OCI-LY1 (cell line): ENCODE measurements at regions not wholly inside any gene's neighbourhood (a gene's known extent, or its start where the extent isn't known, plus 50 kb on each side); places are given as distances from the start of the nearest gene placed in this dataset.
"Not testable (repeated sequence)": the region's sequence is repeated elsewhere in the genome, so short reads cannot be mapped to it uniquely, and the experiment has no call there.

Source experiments
- H2AFZ ChIP-seq: fragments of 200-600 bp; sonication (generic), shearing (Covaris generic); 2 replicates; pipeline ENCODE4 v1.6.0; 2014; ENCODE audit warnings: antibody characterized with exemption, mild to moderate bottlenecking, low read length
- H3F3A ChIP-seq: fragments of 200-600 bp; sonication (generic), shearing (Covaris generic); 2 replicates; pipeline ENCODE4 v1.6.0; 2014; ENCODE audit warnings: mild to moderate bottlenecking, antibody characterized with exemption, low read length, moderate library complexity; ENCODE audit not compliant: insufficient read depth
- H3K27ac ChIP-seq: fragments of 200-600 bp; sonication (generic); 2 replicates; pipeline ENCODE4 v1.5.1; 2014; ENCODE audit warnings: low read length, mixed run types, mild to moderate bottlenecking, low read depth; ENCODE audit not compliant: poor library complexity, severe bottlenecking
- H3K27me3 ChIP-seq: fragments of 200-600 bp; sonication (generic); 2 replicates; pipeline ENCODE4 v1.6.0; 2014; ENCODE audit warnings: antibody characterized with exemption, mild to moderate bottlenecking, low read length, moderate library complexity; ENCODE audit not compliant: insufficient read depth
- H3K36me3 ChIP-seq: fragments of 200-600 bp; sonication (generic); 2 replicates; pipeline ENCODE4 v1.6.1; 2014; ENCODE audit warnings: mild to moderate bottlenecking, antibody characterized with exemption, low read length, moderate library complexity, mixed read lengths; ENCODE audit not compliant: insufficient read depth
- H3K4me1 ChIP-seq: fragments of 200-600 bp; sonication (generic); 2 replicates; pipeline ENCODE4 v1.5.1; 2014; ENCODE audit warnings: mild to moderate bottlenecking, low read length, moderate library complexity; ENCODE audit not compliant: insufficient read depth, severe bottlenecking
- H3K4me2 ChIP-seq: fragments of 200-600 bp; sonication (generic), shearing (Covaris generic); 2 replicates; pipeline ENCODE4 v1.6.1; 2014; ENCODE audit warnings: low read length
- H3K4me3 ChIP-seq: fragments of 200-600 bp; sonication (generic); 2 replicates; pipeline ENCODE4 v1.5.1; 2014; ENCODE audit warnings: low read length, low read depth, mild to moderate bottlenecking, mixed read lengths; ENCODE audit not compliant: poor library complexity, severe bottlenecking
- H3K79me2 ChIP-seq: fragments of 200-600 bp; shearing (Covaris generic); 2 replicates; pipeline ENCODE4 v1.6.1; 2016; ENCODE audit warnings: mixed run types, low read length, mixed read lengths; ENCODE audit not compliant: insufficient read depth
- H3K9ac ChIP-seq: fragments of 200-600 bp; sonication (generic), shearing (Covaris generic); 2 replicates; pipeline ENCODE4 v1.6.1; 2014; ENCODE audit warnings: mild to moderate bottlenecking, low read length, mixed read lengths
- H3K9me2 ChIP-seq: fragments of 200-600 bp; sonication (generic), shearing (Covaris generic); 2 replicates; pipeline ENCODE4 v1.6.1; 2014; ENCODE audit warnings: low read depth, mild to moderate bottlenecking, low read length, mixed read lengths
- H3K9me3 ChIP-seq: fragments of 200-600 bp; shearing (Covaris generic); 2 replicates; pipeline ENCODE4 v1.6.1; 2014; ENCODE audit warnings: low read length, mixed read lengths
- H4K20me1 ChIP-seq: fragments of 200-600 bp; sonication (generic), shearing (Covaris generic); 2 replicates; pipeline ENCODE4 v1.6.0; 2016; ENCODE audit warnings: mild to moderate bottlenecking, low read length; ENCODE audit not compliant: insufficient read depth

DNA sequence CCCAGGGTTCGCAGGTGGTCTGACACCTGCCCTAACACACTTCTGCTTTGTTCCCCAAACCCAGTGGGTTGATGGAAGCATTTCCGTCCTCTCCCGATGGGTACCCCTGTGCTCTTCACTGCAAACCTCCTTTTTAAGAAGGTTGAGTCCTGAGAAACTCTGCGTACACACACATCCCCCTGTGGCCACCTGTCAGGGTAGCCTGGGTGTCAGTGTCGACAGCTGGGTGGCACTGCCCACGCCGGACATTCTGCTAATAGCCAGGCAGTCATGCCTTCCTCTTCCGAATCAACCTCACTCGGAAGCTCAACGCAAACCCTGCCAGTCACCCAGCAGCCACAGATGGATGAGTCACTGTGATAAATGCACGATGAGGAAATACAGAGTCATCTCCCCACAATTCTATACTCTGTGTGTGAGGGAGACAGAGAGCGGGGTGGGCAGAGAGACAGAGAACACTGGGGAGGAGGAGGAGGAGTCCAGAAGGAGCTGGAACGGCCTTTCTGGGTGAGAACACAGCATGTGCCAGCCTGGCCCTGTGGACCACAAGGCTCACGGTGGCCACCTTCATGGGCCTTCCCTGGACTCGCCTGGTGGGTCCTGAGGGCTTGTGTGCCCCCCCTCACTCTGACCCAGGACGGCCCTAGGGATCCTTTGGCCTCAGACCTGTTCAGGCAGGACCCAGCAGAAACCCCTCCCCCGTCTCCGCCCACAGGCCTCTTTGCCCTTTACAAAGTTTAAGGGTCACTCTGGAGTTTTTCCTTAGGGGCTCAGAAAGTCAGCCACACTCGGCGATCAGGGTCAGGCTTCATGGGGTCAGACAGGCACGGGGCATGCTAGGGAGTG, 4477.7 kb upstream of the TPTE start:
- not testable (repeated sequence) for H3K9me3 ChIP-seq, H2AFZ ChIP-seq, H4K20me1 ChIP-seq, H3K27me3 ChIP-seq, H3F3A ChIP-seq, H3K79me2 ChIP-seq, H3K4me3 ChIP-seq, H3K9ac ChIP-seq, H3K4me2 ChIP-seq, H3K4me1 ChIP-seq, H3K9me2 ChIP-seq, H3K27ac ChIP-seq, H3K36me3 ChIP-seq

DNA sequence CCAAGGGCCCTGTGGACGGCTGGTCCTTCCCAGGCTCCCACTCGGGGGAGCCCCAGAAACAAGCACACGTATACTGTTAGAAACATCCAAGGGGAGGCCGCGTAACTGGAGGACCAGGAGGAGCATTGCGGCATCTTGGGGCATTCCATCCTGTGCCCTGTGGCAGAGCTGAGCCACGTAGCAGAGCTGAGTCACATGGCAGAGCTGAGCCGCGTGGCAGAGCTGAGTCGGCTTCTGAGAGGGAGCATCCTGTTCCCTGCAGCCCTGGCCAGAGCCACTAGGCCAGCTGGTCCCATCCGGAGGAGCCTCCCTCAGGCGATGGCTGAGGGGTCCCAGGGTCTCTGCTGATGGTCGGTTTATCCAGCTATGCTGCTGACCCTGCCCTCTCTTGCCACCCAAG, 4476.7 kb upstream of the TPTE start:
- not testable (repeated sequence) for H3K4me2 ChIP-seq, H3K4me3 ChIP-seq, H3K27me3 ChIP-seq, H3K4me1 ChIP-seq, H2AFZ ChIP-seq, H3K27ac ChIP-seq, H3K9me3 ChIP-seq, H3K9me2 ChIP-seq, H4K20me1 ChIP-seq, H3K36me3 ChIP-seq, H3K79me2 ChIP-seq, H3F3A ChIP-seq, H3K9ac ChIP-seq

DNA sequence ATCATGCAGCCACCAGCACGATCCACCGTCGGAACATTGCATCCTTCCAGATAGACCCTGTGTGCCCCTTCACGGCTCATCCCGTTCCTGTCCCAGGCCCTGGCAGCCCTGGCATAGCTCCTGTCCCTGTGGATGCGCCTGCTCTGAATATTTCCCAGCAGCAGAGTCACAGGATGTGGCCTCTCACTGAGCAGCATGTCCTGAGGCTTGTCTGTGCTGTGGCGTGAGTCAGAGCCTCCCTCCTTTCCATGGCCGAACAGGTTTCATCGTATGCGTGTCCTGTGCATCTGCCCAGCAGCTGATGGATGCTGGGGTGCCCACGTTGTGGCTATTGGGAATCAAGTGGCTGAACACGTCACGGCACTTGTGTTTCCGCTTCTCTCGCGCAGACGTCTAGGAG, 4471.5 kb upstream of the TPTE start:
- H3K4me2 ChIP-seq, H2AFZ ChIP-seq, H3K9me3 ChIP-seq, H3K4me1 ChIP-seq, H3K4me3 ChIP-seq, H3F3A ChIP-seq, H4K20me1 ChIP-seq, H3K36me3 ChIP-seq, H3K27me3 ChIP-seq, H3K27ac ChIP-seq, H3K9ac ChIP-seq, H3K9me2 ChIP-seq, H3K79me2 ChIP-seq: not testable (repeated sequence)

DNA sequence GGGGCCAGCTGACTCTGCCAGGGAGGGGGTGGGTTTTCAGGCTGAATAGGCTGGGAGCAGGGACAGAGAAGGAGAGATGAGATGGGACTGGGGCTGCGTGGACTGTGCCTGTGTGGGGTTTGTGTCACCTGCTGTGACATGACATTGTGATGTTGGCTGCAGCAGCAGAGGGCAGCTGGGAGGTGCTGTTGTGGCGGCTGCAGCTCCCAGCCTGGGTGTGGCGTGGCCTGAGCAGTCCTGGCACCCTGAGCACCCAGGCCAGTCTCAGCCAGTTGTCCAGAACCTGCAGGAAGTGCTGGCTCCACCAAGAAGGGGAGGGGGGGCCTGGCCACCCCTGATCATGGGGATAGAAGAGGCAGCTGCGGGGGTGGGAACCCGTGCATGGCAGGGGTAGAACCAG, 4469.3 kb upstream of the TPTE start:
- H3F3A ChIP-seq, H3K79me2 ChIP-seq, H3K4me1 ChIP-seq, H3K27me3 ChIP-seq, H3K9me2 ChIP-seq, H3K9ac ChIP-seq, H3K36me3 ChIP-seq, H4K20me1 ChIP-seq, H2AFZ ChIP-seq, H3K9me3 ChIP-seq, H3K27ac ChIP-seq, H3K4me3 ChIP-seq, H3K4me2 ChIP-seq: not testable (repeated sequence)

DNA sequence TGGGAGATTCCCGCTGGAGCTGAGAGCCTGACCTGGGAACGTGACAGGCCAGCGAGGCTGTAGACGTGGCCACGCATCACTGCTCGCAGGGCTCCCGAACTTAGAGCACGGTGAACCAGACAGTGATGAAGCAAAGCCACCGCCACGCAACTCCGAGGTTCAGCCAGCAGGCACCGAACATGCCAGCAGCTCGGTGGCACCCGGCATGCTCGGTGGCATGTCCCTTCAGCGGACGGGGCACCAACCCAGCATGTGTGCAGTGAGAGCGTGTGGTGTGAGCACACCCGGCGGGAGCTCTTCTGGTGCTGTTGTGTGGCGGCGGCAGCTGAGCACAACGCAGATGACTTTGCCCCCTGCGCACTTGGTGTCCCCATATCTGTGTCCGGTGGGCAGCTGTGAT, 4468.2 kb upstream of the TPTE start:
- H2AFZ ChIP-seq, H3K27ac ChIP-seq, H3F3A ChIP-seq, H3K4me1 ChIP-seq, H3K4me2 ChIP-seq, H3K79me2 ChIP-seq, H4K20me1 ChIP-seq, H3K4me3 ChIP-seq, H3K36me3 ChIP-seq, H3K9me2 ChIP-seq, H3K27me3 ChIP-seq, H3K9me3 ChIP-seq, H3K9ac ChIP-seq: not testable (repeated sequence)

DNA sequence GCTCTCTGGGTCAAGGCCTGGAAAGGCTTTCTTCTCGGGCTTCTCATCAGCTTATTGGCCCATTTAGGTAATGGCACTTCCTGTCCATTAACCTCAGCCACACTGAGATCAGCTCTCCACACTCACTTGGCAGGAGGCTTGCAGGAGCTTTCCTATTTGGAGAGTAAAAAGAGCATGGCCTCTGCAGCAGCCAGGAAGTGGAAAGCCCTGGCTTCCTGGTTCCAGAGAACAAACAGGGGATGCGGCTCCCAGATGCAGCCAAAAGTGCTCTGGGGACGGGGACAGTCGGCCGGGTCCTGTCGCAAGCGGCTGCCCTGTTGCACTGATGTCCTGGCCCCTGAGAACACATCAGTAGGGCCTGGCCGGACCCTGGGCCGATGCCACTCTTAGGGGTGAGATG, 4462.4 kb upstream of the TPTE start:
- not testable (repeated sequence) for H4K20me1 ChIP-seq, H3K4me2 ChIP-seq, H3K79me2 ChIP-seq, H3K9me3 ChIP-seq, H3K4me1 ChIP-seq, H2AFZ ChIP-seq, H3K4me3 ChIP-seq, H3K9ac ChIP-seq, H3K27me3 ChIP-seq, H3K36me3 ChIP-seq, H3K9me2 ChIP-seq, H3K27ac ChIP-seq, H3F3A ChIP-seq

DNA sequence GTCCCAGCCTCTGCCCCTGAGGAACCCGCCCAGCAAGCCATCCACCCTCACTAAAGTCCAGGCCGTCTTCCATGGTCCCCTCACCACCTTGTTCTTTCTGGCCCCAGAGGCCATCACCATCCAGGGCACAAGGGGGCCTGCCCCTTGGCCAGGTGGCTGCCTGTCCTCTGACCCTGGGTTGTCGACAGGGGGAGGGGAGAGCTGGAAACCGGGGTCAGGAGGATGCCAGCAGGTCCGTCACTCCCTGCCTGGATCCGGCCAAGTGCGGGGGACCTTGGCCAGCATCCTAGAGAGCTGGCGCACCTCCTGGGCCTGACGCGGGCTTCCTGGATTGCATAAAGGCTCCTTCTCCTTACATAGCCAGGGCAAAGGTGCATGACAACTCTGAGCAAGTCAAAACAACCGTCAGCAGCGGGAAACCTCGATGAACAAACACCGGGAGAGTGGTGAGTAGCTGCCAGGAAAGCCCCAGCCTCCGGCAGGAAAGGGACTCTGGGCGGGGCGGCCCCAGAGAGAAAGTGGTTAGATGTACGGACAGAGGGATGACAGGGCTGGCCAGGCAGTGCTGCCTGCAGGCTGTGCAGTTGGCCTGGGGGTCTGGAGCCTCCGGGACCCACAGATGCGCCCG, 4461.2 kb upstream of the TPTE start:
- not testable (repeated sequence) for H3K36me3 ChIP-seq, H3K4me3 ChIP-seq, H3K9me2 ChIP-seq, H2AFZ ChIP-seq, H3K79me2 ChIP-seq, H3K27ac ChIP-seq, H3K4me2 ChIP-seq, H3K9ac ChIP-seq, H3K9me3 ChIP-seq, H3K27me3 ChIP-seq, H4K20me1 ChIP-seq, H3F3A ChIP-seq, H3K4me1 ChIP-seq
